ENCODE measurements at regions not wholly inside any gene's neighbourhood (a gene's known extent, or its start where the extent isn't known, plus 50 kb on each side); places are given as distances from the start of the nearest gene placed in this dataset.
A peak's percentile ranks its signal among the peaks of the same experiment; 100 is the strongest.

- H3K27me3 ChIP-seq (ENCODE audit: control insufficient read depth, insufficient read depth, low read length) = no peaks in the 10 kb centered on the region
- H3K36me3 ChIP-seq (ENCODE audit: control insufficient read depth, insufficient read depth, low read length) = no peaks in the 10 kb centered on the region
- H3K4me1 ChIP-seq (ENCODE audit: control insufficient read depth, insufficient read depth, low read length) = peaks cover 1% of the 10 kb centered on the region
- no peaks in the 10 kb centered on the region for H3K9me3 ChIP-seq (ENCODE audit: control insufficient read depth, insufficient read depth, low read length)
- no peak overlapping the region for H3K4me3 ChIP-seq (ENCODE audit: low read depth, low read length)
- no peak overlapping the region for H3K27ac ChIP-seq (ENCODE audit: low read depth, low read length)
- no peak overlapping the region for H3K9ac ChIP-seq (ENCODE audit: low read depth, low read length)
These were observed 388.2 kb downstream of the STIM2 start for GRCh38 chr4:27248829-27249228.

DNA sequence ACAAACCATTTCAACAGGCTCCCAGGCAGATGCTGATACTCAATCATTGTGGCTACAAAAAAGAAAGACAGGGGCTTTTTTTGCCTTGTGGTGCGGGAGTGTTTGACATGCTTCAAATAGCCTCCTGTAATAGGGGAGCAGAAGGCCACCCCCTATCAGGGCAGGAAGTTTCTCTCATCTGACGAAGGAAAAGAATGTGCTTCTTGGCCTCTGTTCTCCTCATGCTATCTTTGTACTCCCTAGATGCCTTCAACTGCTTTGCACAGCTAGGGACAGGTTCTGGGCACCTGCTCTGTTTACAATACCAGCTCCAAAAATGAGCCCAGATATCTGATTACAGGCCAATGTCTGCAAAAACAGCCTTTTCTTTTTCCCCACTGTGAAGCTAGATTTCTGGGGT, 391.1 kb downstream of the STIM2 start:
- Histone ChIP-seq H3K4me1 (ENCODE audit: control insufficient read depth, insufficient read depth, low read length) (peaks cover 7% of the 10 kb centered on the region), H3K27ac (ENCODE audit: low read depth, low read length) (no peak overlapping the region), H3K27me3 (ENCODE audit: control insufficient read depth, insufficient read depth, low read length) (no peaks in the 10 kb centered on the region), H3K36me3 (ENCODE audit: control insufficient read depth, insufficient read depth, low read length) (no peaks in the 10 kb centered on the region), H3K9ac (ENCODE audit: low read depth, low read length) (no peak overlapping the region), H3K4me3 (ENCODE audit: low read depth, low read length) (no peak overlapping the region), H3K9me3 (ENCODE audit: control insufficient read depth, insufficient read depth, low read length) (no peaks in the 10 kb centered on the region)

GRCh38 chr4:27267339-27267969, 406.8 kb downstream of the STIM2 start:
- Histone ChIP-seq H3K4me1 (ENCODE audit: control insufficient read depth, insufficient read depth, low read length) (peaks cover 22% of the 10 kb centered on the region), H3K27me3 (ENCODE audit: control insufficient read depth, insufficient read depth, low read length) (no peaks in the 10 kb centered on the region), H3K9ac (ENCODE audit: low read depth, low read length) (no peak overlapping the region), H3K27ac (ENCODE audit: low read depth, low read length) (no peak overlapping the region), H3K4me3 (ENCODE audit: low read depth, low read length) (no peak overlapping the region), H3K36me3 (ENCODE audit: control insufficient read depth, insufficient read depth, low read length) (no peaks in the 10 kb centered on the region), H3K9me3 (ENCODE audit: control insufficient read depth, insufficient read depth, low read length) (no peaks in the 10 kb centered on the region)

DNA sequence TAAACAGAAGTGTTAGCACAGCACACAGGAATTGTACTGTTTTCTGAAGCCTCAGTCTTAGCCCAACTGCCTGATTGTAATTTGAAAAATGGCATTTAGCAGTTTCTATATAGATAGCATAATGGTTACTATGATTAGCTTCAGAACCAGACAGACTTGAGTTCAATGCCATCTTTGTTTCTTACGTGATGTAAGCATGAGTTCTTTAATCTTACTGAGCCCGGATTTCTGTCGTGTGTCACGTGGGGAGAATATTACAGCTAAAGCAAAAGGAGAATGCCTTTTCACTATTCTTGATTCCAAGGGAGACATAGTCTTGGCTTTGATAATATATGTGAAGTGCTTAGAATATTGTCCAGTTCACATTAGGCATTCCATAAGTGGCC, 407.3 kb downstream of the STIM2 start:
- Histone ChIP-seq H3K27ac (ENCODE audit: low read depth, low read length) (no peak overlapping the region), H3K9me3 (ENCODE audit: control insufficient read depth, insufficient read depth, low read length) (no peaks in the 10 kb centered on the region), H3K4me3 (ENCODE audit: low read depth, low read length) (no peak overlapping the region), H3K27me3 (ENCODE audit: control insufficient read depth, insufficient read depth, low read length) (no peaks in the 10 kb centered on the region), H3K4me1 (ENCODE audit: control insufficient read depth, insufficient read depth, low read length) (peaks cover 24% of the 10 kb centered on the region), H3K36me3 (ENCODE audit: control insufficient read depth, insufficient read depth, low read length) (no peaks in the 10 kb centered on the region), H3K9ac (ENCODE audit: low read depth, low read length) (no peak overlapping the region)

- no peak overlapping the region for H3K9ac ChIP-seq (ENCODE audit: low read depth, low read length)
- H3K4me1 ChIP-seq (ENCODE audit: control insufficient read depth, insufficient read depth, low read length) = peaks cover 24% of the 10 kb centered on the region
- no peak overlapping the region for H3K4me3 ChIP-seq (ENCODE audit: low read depth, low read length)
- no peaks in the 10 kb centered on the region for H3K9me3 ChIP-seq (ENCODE audit: control insufficient read depth, insufficient read depth, low read length)
- no peaks in the 10 kb centered on the region for H3K27me3 ChIP-seq (ENCODE audit: control insufficient read depth, insufficient read depth, low read length)
- no peaks in the 10 kb centered on the region for H3K36me3 ChIP-seq (ENCODE audit: control insufficient read depth, insufficient read depth, low read length)
- no peak overlapping the region for H3K27ac ChIP-seq (ENCODE audit: low read depth, low read length)
These were observed 409.8 kb downstream of the STIM2 start for GRCh38 chr4:27270435-27270834.

GRCh38 chr4:27271555-27271954, 410.9 kb downstream of the STIM2 start:
- H3K4me3 ChIP-seq (ENCODE audit: low read depth, low read length) = no peak overlapping the region
- no peak overlapping the region for H3K9ac ChIP-seq (ENCODE audit: low read depth, low read length)
- no peaks in the 10 kb centered on the region for H3K9me3 ChIP-seq (ENCODE audit: control insufficient read depth, insufficient read depth, low read length)
- H3K4me1 ChIP-seq (ENCODE audit: control insufficient read depth, insufficient read depth, low read length) = peaks cover 24% of the 10 kb centered on the region
- no peaks in the 10 kb centered on the region for H3K27me3 ChIP-seq (ENCODE audit: control insufficient read depth, insufficient read depth, low read length)
- no peak overlapping the region for H3K27ac ChIP-seq (ENCODE audit: low read depth, low read length)
- no peaks in the 10 kb centered on the region for H3K36me3 ChIP-seq (ENCODE audit: control insufficient read depth, insufficient read depth, low read length)

- H3K27me3 ChIP-seq (ENCODE audit: control insufficient read depth, insufficient read depth, low read length) = no peaks in the 10 kb centered on the region
- no peaks in the 10 kb centered on the region for H3K9me3 ChIP-seq (ENCODE audit: control insufficient read depth, insufficient read depth, low read length)
- H3K36me3 ChIP-seq (ENCODE audit: control insufficient read depth, insufficient read depth, low read length) = no peaks in the 10 kb centered on the region
- peaks cover 24% of the 10 kb centered on the region for H3K4me1 ChIP-seq (ENCODE audit: control insufficient read depth, insufficient read depth, low read length)
- H3K9ac ChIP-seq (ENCODE audit: low read depth, low read length) = no peak overlapping the region
- peak overlapping the region; percentile 14 for H3K27ac ChIP-seq (ENCODE audit: low read depth, low read length)
- H3K4me3 ChIP-seq (ENCODE audit: low read depth, low read length) = no peak overlapping the region
These were observed 411.6 kb downstream of the STIM2 start for GRCh38 chr4:27272217-27272616.

DNA sequence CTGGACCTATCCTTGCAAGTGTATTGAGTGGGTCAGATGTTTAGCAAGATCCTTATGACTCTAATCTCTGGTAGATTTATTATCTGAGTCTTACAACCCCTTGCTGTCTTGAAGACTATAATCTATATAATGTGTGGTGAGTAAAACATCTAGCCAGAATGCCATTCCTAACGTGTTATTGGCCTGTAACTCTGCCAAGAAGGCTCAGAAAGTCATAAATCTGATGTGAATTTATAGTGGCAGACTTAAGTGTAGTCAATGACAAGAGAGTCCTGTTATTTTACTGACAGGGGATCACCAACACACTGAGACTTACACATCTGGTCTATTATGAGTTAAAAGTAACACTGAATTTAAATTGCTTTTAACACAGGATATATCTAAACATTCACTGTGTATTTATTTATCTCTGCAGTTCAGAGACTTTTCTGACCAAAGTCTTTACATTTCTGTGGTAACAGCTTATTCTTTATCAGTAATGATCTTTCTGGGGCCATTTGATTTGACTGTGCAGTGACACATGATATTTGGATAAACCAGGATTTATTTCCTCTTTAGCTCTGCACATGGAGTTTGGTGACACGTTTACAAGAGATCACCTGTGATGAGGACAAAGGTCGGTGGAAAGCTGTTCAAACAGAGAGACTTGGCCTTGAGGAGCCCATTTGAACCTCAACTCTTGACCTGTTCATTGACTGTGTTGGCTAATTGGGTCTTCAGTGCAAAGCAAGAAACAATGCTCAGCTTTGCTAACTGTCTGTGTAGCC, 415.8 kb downstream of the STIM2 start:
- H3K4me3 ChIP-seq (ENCODE audit: low read depth, low read length) = no peak overlapping the region
- H3K27ac ChIP-seq (ENCODE audit: low read depth, low read length) = no peak overlapping the region
- no peaks in the 10 kb centered on the region for H3K27me3 ChIP-seq (ENCODE audit: control insufficient read depth, insufficient read depth, low read length)
- H3K9me3 ChIP-seq (ENCODE audit: control insufficient read depth, insufficient read depth, low read length) = no peaks in the 10 kb centered on the region
- peaks cover 8% of the 10 kb centered on the region for H3K4me1 ChIP-seq (ENCODE audit: control insufficient read depth, insufficient read depth, low read length)
- no peaks in the 10 kb centered on the region for H3K36me3 ChIP-seq (ENCODE audit: control insufficient read depth, insufficient read depth, low read length)
- no peak overlapping the region for H3K9ac ChIP-seq (ENCODE audit: low read depth, low read length)

DNA sequence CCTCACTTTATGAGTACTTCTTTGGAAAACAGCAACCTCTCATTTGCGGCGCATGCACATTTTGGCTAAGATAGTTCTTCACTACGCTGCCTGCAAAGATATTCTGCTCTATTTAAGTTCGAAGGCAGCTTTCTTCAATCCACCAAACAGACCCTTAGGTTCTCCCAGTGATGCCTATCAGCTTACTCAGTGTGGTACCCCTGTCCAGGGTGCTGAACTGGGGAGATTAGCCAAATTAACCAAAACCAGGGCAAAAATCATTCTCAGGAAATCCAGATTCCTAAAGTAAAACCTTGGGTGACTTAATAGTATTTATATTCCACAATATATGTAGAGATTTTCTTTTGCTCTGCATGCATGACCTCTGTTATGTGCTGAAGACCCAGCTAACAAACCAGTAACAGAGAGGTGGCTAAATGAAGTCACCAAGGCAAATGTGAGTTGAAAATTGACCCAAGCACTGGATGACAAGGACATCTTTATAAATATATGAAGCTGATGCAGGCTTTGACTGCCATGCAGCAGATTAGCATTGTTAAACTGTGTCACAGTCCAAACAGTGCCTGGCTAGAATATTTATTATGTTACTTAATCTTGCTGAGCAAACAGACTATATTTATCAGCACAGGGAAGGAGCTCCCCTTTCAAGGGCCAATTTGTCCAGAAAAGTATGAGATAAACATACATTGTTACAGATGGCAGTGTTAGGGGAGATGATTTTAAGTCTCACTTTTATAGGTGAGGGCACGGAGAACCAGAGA, 418.2 kb downstream of the STIM2 start:
- no peaks in the 10 kb centered on the region for H3K36me3 ChIP-seq (ENCODE audit: control insufficient read depth, insufficient read depth, low read length)

DNA sequence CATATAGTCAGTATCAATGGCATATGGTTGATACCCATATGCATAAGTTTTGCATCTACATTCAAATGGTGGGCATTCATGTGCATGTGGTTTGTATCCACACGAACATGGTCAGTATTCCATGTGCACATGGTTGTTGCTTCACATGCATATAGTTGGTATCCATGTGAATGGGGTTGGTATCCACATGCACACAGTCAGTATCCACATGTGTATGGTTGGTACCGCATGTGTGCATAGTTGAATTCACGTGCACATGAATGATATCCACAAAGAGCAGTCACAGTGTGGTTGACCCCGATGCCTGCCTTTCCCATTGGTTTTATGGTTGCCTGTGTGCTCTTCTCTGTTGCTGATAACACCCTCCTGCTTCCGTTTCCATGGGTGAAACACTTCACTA, 427.9 kb downstream of the STIM2 start:
- Histone ChIP-seq H3K27ac (ENCODE audit: low read depth, low read length) (no peak overlapping the region), H3K9ac (ENCODE audit: low read depth, low read length) (no peak overlapping the region), H3K4me1 (ENCODE audit: control insufficient read depth, insufficient read depth, low read length) (peaks cover 6% of the 10 kb centered on the region; the same call in 1 of the 2 replicates), H3K4me3 (ENCODE audit: low read depth, low read length) (no peak overlapping the region), H3K36me3 (ENCODE audit: control insufficient read depth, insufficient read depth, low read length) (no peaks in the 10 kb centered on the region), H3K9me3 (ENCODE audit: control insufficient read depth, insufficient read depth, low read length) (no peaks in the 10 kb centered on the region), H3K27me3 (ENCODE audit: control insufficient read depth, insufficient read depth, low read length) (no peaks in the 10 kb centered on the region)

More for the DNA sequence above, 418.2 kb downstream of the STIM2 start:
- Histone ChIP-seq H3K9me3 (ENCODE audit: control insufficient read depth, insufficient read depth, low read length) (no peaks in the 10 kb centered on the region), H3K4me1 (ENCODE audit: control insufficient read depth, insufficient read depth, low read length) (no peaks in the 10 kb centered on the region), H3K27me3 (ENCODE audit: control insufficient read depth, insufficient read depth, low read length) (no peaks in the 10 kb centered on the region), H3K9ac (ENCODE audit: low read depth, low read length) (no peak overlapping the region), H3K27ac (ENCODE audit: low read depth, low read length) (no peak overlapping the region), H3K4me3 (ENCODE audit: low read depth, low read length) (no peak overlapping the region)

DNA sequence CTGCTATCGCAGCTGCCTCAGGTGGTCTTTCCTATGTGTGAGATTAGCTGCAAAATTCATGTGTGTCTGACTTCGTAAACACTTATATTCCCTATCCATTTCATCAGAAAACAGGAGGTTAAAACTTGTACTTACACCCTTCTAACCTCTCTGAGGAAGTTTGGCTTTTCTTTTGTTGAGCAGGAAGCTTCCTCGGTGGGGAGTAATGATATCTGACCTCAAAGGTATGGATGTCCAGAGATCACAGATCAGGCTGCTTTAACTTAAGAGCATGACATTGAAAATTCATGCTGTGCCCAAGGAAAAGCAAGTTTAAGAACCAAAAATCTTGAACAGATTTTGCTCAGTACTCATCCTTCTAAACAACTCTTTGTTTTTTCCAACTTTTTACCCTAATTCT, 429.1 kb downstream of the STIM2 start:
- H3K27ac ChIP-seq (ENCODE audit: low read depth, low read length) = no peak overlapping the region
- peaks cover 6% of the 10 kb centered on the region; the same call in 1 of the 2 replicates for H3K4me1 ChIP-seq (ENCODE audit: control insufficient read depth, insufficient read depth, low read length)
- H3K27me3 ChIP-seq (ENCODE audit: control insufficient read depth, insufficient read depth, low read length) = no peaks in the 10 kb centered on the region
- H3K9me3 ChIP-seq (ENCODE audit: control insufficient read depth, insufficient read depth, low read length) = no peaks in the 10 kb centered on the region
- no peak overlapping the region for H3K4me3 ChIP-seq (ENCODE audit: low read depth, low read length)
- H3K36me3 ChIP-seq (ENCODE audit: control insufficient read depth, insufficient read depth, low read length) = no peaks in the 10 kb centered on the region
- no peak overlapping the region for H3K9ac ChIP-seq (ENCODE audit: low read depth, low read length)

All from HUES48 (cell line).